ENCODE measurements at regions not wholly inside any gene's neighbourhood (a gene's known extent, or its start where the extent isn't known, plus 50 kb on each side); places are given as distances from the start of the nearest gene placed in this dataset.
A peak's percentile ranks its signal among the peaks of the same experiment; 100 is the strongest.
"Not testable (repeated sequence)": the region's sequence is repeated elsewhere in the genome, so short reads cannot be mapped to it uniquely, and the experiment has no call there.

DNA sequence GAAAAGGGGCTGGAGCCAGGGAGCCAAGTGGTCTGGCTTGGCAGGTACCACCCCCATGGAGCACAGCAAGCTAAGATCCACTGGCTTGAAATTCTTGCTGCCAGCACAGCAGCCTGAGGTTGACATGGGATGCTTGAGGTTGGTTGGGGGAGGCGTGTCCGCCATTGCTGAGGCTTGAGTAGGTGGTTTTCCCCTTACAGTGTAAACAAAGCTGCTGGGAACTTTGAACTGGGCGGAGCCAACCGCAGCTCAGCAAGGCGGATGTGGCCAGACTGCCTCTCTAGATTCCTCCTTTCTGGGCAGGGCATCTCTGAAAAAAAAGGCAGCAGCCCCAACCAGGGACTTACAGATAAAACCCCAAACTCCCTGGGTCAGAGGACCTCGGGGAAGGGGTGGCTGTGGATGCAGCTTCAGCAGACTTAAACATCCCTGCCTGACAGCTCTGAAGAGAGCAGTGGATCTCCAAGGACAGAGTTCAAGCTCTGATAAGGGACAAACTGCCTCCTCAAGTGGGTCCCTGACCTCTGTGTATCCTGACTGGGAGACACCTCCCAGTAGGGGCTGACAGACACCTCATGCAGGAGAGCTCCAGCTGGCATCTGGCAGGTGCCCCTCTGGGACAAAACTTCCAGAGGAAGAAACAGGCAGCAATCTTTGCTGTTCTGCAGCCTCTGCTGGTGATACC, 77.5 kb upstream of the WDFY3 start:
- H3K4me3 ChIP-seq (ENCODE audit: low read length in 2 of 2); H3K9me3 Mint-ChIP-seq; H3K27ac ChIP-seq (ENCODE audit: low read depth, low read length); H3K4me1 Mint-ChIP-seq; H3K36me3 ChIP-seq (ENCODE audit: insufficient read depth, low read length); H3K36me3 Mint-ChIP-seq; CTCF ChIA-PET (ENCODE audit: partially characterized antibody); H3K27me3 ChIP-seq (ENCODE audit: insufficient read depth, low read length); POLR2A ChIA-PET (ENCODE audit: partially characterized antibody); H3K27ac Mint-ChIP-seq; H3K4me1 ChIP-seq (ENCODE audit: insufficient read depth, low read length); H3K27me3 Mint-ChIP-seq; H3K9me3 ChIP-seq (ENCODE audit: control insufficient read depth in 1 of 2, low read length in 2 of 2); intact Hi-C loops (cut with micrococcal nuclease); H3K4me3 Mint-ChIP-seq: not testable (repeated sequence)
- peak; percentile 15 to 41 (median 26) for DNase-seq

DNA sequence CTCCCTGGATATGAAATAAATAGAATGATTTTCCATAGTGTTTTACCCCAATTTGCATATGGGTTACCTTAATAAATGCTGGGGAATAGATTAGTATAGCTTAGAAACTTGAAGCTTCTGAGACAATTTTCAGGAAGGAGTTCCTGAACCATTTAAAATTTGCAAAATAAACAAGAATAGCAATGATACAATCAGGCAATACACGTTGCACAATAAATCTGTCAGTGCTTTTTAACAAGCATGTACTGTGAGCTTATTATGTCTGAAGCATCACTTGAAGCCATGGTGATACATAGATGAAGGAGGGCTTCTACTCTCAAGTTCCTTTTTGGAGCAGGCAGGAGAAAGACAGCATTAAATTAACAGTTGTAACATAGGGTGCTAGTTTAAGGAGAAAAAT, 84.2 kb upstream of the WDFY3 start:
- no peak overlapping the region for H3K27ac Mint-ChIP-seq
- H3K36me3 ChIP-seq (ENCODE audit: insufficient read depth, low read length) = no peaks in the 10 kb centered on the region
- intact Hi-C loops (cut with micrococcal nuclease) = no loop called here
- H3K27me3 ChIP-seq (ENCODE audit: insufficient read depth, low read length) = no peaks in the 10 kb centered on the region
- H3K9me3 ChIP-seq (ENCODE audit: control insufficient read depth in 1 of 2, low read length in 2 of 2) = no peaks in the 10 kb centered on the region
- no peak overlapping the region for H3K4me3 ChIP-seq (ENCODE audit: low read length in 2 of 2)
- H3K27ac ChIP-seq (ENCODE audit: low read depth, low read length) = no peak overlapping the region
- ChIA-PET POLR2A (ENCODE audit: partially characterized antibody) (no interaction called here), CTCF (ENCODE audit: partially characterized antibody) (no interaction called here)
- H3K36me3 Mint-ChIP-seq = no peaks in the 10 kb centered on the region
- no peaks in the 10 kb centered on the region for H3K4me1 Mint-ChIP-seq
- no peak for DNase-seq
- H3K4me3 Mint-ChIP-seq = no peak overlapping the region
- peaks cover 0 to 9% (median 3%) of the 10 kb centered on the region in 8 donors for H3K9me3 Mint-ChIP-seq
- no peaks in the 10 kb centered on the region for H3K4me1 ChIP-seq (ENCODE audit: insufficient read depth, low read length)
- H3K27me3 Mint-ChIP-seq = no peaks in the 10 kb centered on the region

GRCh38 chr4:85051526-85051925, 85.0 kb upstream of the WDFY3 start:
- no peaks in the 10 kb centered on the region for H3K36me3 ChIP-seq (ENCODE audit: insufficient read depth, low read length)
- CTCF ChIA-PET (ENCODE audit: partially characterized antibody) = no interaction called here
- H3K4me3 Mint-ChIP-seq = no peak overlapping the region
- no peak overlapping the region for H3K27ac Mint-ChIP-seq
- H3K4me3 ChIP-seq (ENCODE audit: low read length in 2 of 2) = no peak overlapping the region
- H3K9me3 Mint-ChIP-seq = peaks cover 0 to 9% (median 2%) of the 10 kb centered on the region in 8 donors
- H3K27ac ChIP-seq (ENCODE audit: low read depth, low read length) = no peak overlapping the region
- H3K4me1 Mint-ChIP-seq = no peaks in the 10 kb centered on the region
- H3K36me3 Mint-ChIP-seq = no peaks in the 10 kb centered on the region
- intact Hi-C loops (cut with micrococcal nuclease) = no loop called here
- no peak for DNase-seq
- H3K27me3 ChIP-seq (ENCODE audit: insufficient read depth, low read length) = no peaks in the 10 kb centered on the region
- POLR2A ChIA-PET (ENCODE audit: partially characterized antibody) = no interaction called here
- H3K27me3 Mint-ChIP-seq = no peaks in the 10 kb centered on the region
- no peaks in the 10 kb centered on the region for H3K4me1 ChIP-seq (ENCODE audit: insufficient read depth, low read length)
- no peaks in the 10 kb centered on the region for H3K9me3 ChIP-seq (ENCODE audit: control insufficient read depth in 1 of 2, low read length in 2 of 2)

- H3K27me3 Mint-ChIP-seq; POLR2A ChIA-PET (ENCODE audit: partially characterized antibody); H3K27ac Mint-ChIP-seq; H3K4me3 ChIP-seq (ENCODE audit: low read length in 2 of 2); H3K36me3 Mint-ChIP-seq; H3K27me3 ChIP-seq (ENCODE audit: insufficient read depth, low read length); CTCF ChIA-PET (ENCODE audit: partially characterized antibody); H3K4me1 ChIP-seq (ENCODE audit: insufficient read depth, low read length); H3K4me3 Mint-ChIP-seq; H3K9me3 ChIP-seq (ENCODE audit: control insufficient read depth in 1 of 2, low read length in 2 of 2); H3K9me3 Mint-ChIP-seq; H3K4me1 Mint-ChIP-seq; H3K36me3 ChIP-seq (ENCODE audit: insufficient read depth, low read length); H3K27ac ChIP-seq (ENCODE audit: low read depth, low read length); DNase-seq; intact Hi-C loops (cut with micrococcal nuclease): not testable (repeated sequence)
Measured at GRCh38 chr4:85054925-85055324, 88.4 kb upstream of the WDFY3 start.

DNA sequence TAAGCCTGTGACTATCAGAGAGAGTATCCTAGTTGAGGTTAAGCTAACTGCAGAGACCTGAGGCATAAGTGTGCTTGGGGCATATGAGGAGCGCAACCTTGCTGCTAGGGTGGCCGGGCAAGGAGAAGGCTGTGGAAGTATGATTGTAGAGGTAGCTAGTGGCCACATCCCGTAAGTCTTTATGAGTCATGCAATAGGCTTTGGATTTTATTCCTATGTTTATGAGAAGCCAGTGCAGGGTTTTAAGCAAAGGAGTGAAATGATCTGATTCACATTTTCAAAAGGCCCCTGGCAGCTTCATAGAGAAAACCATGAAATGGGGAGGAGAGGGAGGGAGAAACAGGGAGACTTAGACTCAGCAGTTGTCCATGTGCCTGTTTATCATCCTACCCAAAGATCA, 92.1 kb upstream of the WDFY3 start:
- Mint-ChIP-seq H3K4me3 (no peak overlapping the region), H3K27me3 (peaks cover 0 to 2% of the 10 kb centered on the region in 2 donors), H3K4me1 (no peaks in the 10 kb centered on the region), H3K27ac (no peak overlapping the region), H3K36me3 (no peaks in the 10 kb centered on the region), H3K9me3 (peaks cover 0 to 4% (median 0%) of the 10 kb centered on the region in 8 donors)
- H3K27ac ChIP-seq (ENCODE audit: low read depth, low read length) = no peak overlapping the region
- H3K27me3 ChIP-seq (ENCODE audit: insufficient read depth, low read length) = no peaks in the 10 kb centered on the region
- no peaks in the 10 kb centered on the region for H3K9me3 ChIP-seq (ENCODE audit: control insufficient read depth in 1 of 2, low read length in 2 of 2)
- H3K36me3 ChIP-seq (ENCODE audit: insufficient read depth, low read length) = no peaks in the 10 kb centered on the region
- ChIA-PET POLR2A (ENCODE audit: partially characterized antibody) (no interaction called here), CTCF (ENCODE audit: partially characterized antibody) (no interaction called here)
- no peak overlapping the region for H3K4me3 ChIP-seq (ENCODE audit: low read length in 2 of 2)
- intact Hi-C loops (cut with micrococcal nuclease) = no loop called here
- no peaks in the 10 kb centered on the region for H3K4me1 ChIP-seq (ENCODE audit: insufficient read depth, low read length)
- DNase-seq = no peak

DNA sequence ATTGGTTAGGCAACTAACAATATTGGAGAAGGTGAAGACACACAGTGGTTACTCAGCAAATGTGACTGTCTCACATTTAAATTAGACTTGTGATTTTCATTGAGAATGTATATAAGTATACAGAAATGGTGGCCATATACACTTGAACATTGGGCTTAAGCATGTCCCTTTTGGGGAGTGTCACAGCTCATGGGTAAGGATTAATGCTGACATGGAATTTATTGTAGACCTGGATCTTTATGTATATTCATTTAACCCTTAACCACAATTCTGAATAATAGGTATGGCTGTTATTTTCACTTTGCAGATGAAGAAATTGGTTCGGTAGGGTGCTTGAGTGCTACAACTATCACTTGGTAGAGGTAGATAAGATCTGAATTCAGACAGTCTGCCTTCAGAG, 95.5 kb upstream of the WDFY3 start:
- CTCF ChIA-PET (ENCODE audit: partially characterized antibody) = no interaction called here

DNA sequence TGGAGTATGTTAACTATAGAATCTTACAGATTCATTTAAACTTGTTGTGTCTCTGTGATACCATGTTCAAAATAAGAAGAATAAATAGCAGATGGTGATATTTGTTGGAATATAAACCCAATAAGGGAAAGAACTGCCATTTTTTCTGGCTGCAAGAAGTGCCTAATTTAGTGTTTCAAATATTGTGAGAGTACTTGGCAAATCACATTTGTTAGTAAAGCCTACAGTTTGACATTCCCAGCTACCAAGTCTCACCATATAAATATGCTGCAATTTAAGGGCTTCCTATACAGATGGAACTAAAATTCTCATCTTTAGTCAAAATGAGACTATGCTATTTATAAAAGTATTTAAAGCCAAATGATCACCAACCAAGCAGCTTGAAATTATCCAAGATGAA, 96.0 kb upstream of the WDFY3 start:
- no peaks in the 10 kb centered on the region for H3K27me3 ChIP-seq (ENCODE audit: insufficient read depth, low read length)
- Mint-ChIP-seq H3K27ac (no peak overlapping the region), H3K4me3 (no peak overlapping the region), H3K27me3 (peaks cover 0 to 2% of the 10 kb centered on the region in 2 donors), H3K9me3 (peaks cover 0 to 4% (median 0%) of the 10 kb centered on the region in 8 donors), H3K4me1 (no peaks in the 10 kb centered on the region), H3K36me3 (no peaks in the 10 kb centered on the region)
- no peaks in the 10 kb centered on the region for H3K4me1 ChIP-seq (ENCODE audit: insufficient read depth, low read length)
- intact Hi-C loops (cut with micrococcal nuclease) = no loop called here
- no peaks in the 10 kb centered on the region for H3K36me3 ChIP-seq (ENCODE audit: insufficient read depth, low read length)
- no peaks in the 10 kb centered on the region for H3K9me3 ChIP-seq (ENCODE audit: control insufficient read depth in 1 of 2, low read length in 2 of 2)
- H3K27ac ChIP-seq (ENCODE audit: low read depth, low read length) = no peak overlapping the region
- ChIA-PET POLR2A (ENCODE audit: partially characterized antibody) (no interaction called here), CTCF (ENCODE audit: partially characterized antibody) (no interaction called here)
- DNase-seq = no peak
- no peak overlapping the region for H3K4me3 ChIP-seq (ENCODE audit: low read length in 2 of 2)

More for the DNA sequence above, 95.5 kb upstream of the WDFY3 start:
- H3K36me3 ChIP-seq (ENCODE audit: insufficient read depth, low read length) = no peaks in the 10 kb centered on the region
- POLR2A ChIA-PET (ENCODE audit: partially characterized antibody) = no interaction called here
- Mint-ChIP-seq H3K4me1 (no peaks in the 10 kb centered on the region), H3K4me3 (no peak overlapping the region), H3K9me3 (peaks cover 0 to 4% (median 0%) of the 10 kb centered on the region in 8 donors), H3K36me3 (no peaks in the 10 kb centered on the region), H3K27ac (no peak overlapping the region), H3K27me3 (peaks cover 0 to 2% of the 10 kb centered on the region in 2 donors)
- intact Hi-C loops (cut with micrococcal nuclease) = no loop called here
- H3K9me3 ChIP-seq (ENCODE audit: control insufficient read depth in 1 of 2, low read length in 2 of 2) = no peaks in the 10 kb centered on the region
- no peak for DNase-seq
- H3K4me3 ChIP-seq (ENCODE audit: low read length in 2 of 2) = no peak overlapping the region
- no peaks in the 10 kb centered on the region for H3K27me3 ChIP-seq (ENCODE audit: insufficient read depth, low read length)
- no peak overlapping the region for H3K27ac ChIP-seq (ENCODE audit: low read depth, low read length)
- H3K4me1 ChIP-seq (ENCODE audit: insufficient read depth, low read length) = no peaks in the 10 kb centered on the region

- H3K27me3 Mint-ChIP-seq = no peaks in the 10 kb centered on the region
- no peak overlapping the region for H3K4me3 Mint-ChIP-seq
- no peaks in the 10 kb centered on the region for H3K36me3 Mint-ChIP-seq
- intact Hi-C loops (cut with micrococcal nuclease) = no loop called here
- Histone ChIP-seq H3K27me3 (ENCODE audit: insufficient read depth, low read length) (no peaks in the 10 kb centered on the region), H3K4me1 (ENCODE audit: insufficient read depth, low read length) (no peaks in the 10 kb centered on the region), H3K36me3 (ENCODE audit: insufficient read depth, low read length) (no peaks in the 10 kb centered on the region), H3K27ac (ENCODE audit: low read depth, low read length) (no peak overlapping the region), H3K9me3 (ENCODE audit: control insufficient read depth in 1 of 2, low read length in 2 of 2) (no peaks in the 10 kb centered on the region), H3K4me3 (ENCODE audit: low read length in 2 of 2) (no peak overlapping the region)
- no peak for DNase-seq
- H3K9me3 Mint-ChIP-seq = peaks cover 0 to 4% (median 0%) of the 10 kb centered on the region in 8 donors
- ChIA-PET POLR2A (ENCODE audit: partially characterized antibody) (no interaction called here), CTCF (ENCODE audit: partially characterized antibody) (no interaction called here)
- no peak overlapping the region for H3K27ac Mint-ChIP-seq
- no peaks in the 10 kb centered on the region for H3K4me1 Mint-ChIP-seq
Measured at GRCh38 chr4:85067342-85067741, 100.9 kb upstream of the WDFY3 start.
